ENCODE measurements at regions not wholly inside any gene's neighbourhood (a gene's known extent, or its start where the extent isn't known, plus 50 kb on each side); places are given as distances from the start of the nearest gene placed in this dataset.

GRCh38 chr1:58403894-58404293 is 142.6 kb downstream of the OMA1 start:
- 73 to 100% methylated on average over 1 of the region's 1 CpG for WGBS, 2 donors
- no peak for ATAC-seq
- intact Hi-C loops (cut with DNase I) = no loop called here

GRCh38 chr1:58402444-58402843 is 144.1 kb downstream of the OMA1 start:
- Histone ChIP-seq H3K27me3 (no peaks in the 10 kb centered on the region), H3K27ac (no peak overlapping the region), H3K36me3 (replicated peaks in 1 of 2; ENCODE audit: insufficient read depth in 1 of 2, low read depth in 2 of 2) (no peaks in the 10 kb centered on the region), H3K9me3 (no peaks in the 10 kb centered on the region), H3K4me3 (no peak overlapping the region), H3K4me1 (no peaks in the 10 kb centered on the region)
- DNase-seq = no peak
- ATAC-seq = no peak
- 73 to 76% methylated on average over 6 of the region's 6 CpGs for WGBS, 2 donors
- TF ChIP-seq CTCF (IDR thresholded peaks at IDR 0.05) (no peak), POLR2A (IDR thresholded peaks at IDR 0.05) (no peak)
- intact Hi-C loops (cut with DNase I) = no loop called here

More at GRCh38 chr1:58403894-58404293, 142.6 kb downstream of the OMA1 start:
- Histone ChIP-seq H3K4me3 (no peak overlapping the region), H3K27me3 (no peaks in the 10 kb centered on the region), H3K36me3 (replicated peaks in 1 of 2; ENCODE audit: insufficient read depth in 1 of 2, low read depth in 2 of 2) (no peaks in the 10 kb centered on the region), H3K4me1 (no peaks in the 10 kb centered on the region), H3K9me3 (no peaks in the 10 kb centered on the region), H3K27ac (no peak overlapping the region)
- no peak for TF ChIP-seq CTCF (IDR thresholded peaks at IDR 0.05)
- no peak for DNase-seq

GRCh38 chr1:58401991-58402390 is 144.5 kb downstream of the OMA1 start:
- ATAC-seq (no peak), DNase-seq (no peak)
- Histone ChIP-seq H3K36me3 (replicated peaks in 1 of 2; ENCODE audit: insufficient read depth in 1 of 2, low read depth in 2 of 2) (no peaks in the 10 kb centered on the region), H3K4me3 (no peak overlapping the region), H3K9me3 (no peaks in the 10 kb centered on the region), H3K27ac (no peak overlapping the region), H3K4me1 (no peaks in the 10 kb centered on the region), H3K27me3 (no peaks in the 10 kb centered on the region)
- 67 to 70% methylated on average over 6 of the region's 6 CpGs for WGBS, 2 donors
- TF ChIP-seq POLR2A (IDR thresholded peaks at IDR 0.05) (no peak), CTCF (IDR thresholded peaks at IDR 0.05) (no peak)
- intact Hi-C loops (cut with DNase I) = no loop called here

- intact Hi-C loops (cut with DNase I) = no loop called here
- Histone ChIP-seq H3K4me1 (no peaks in the 10 kb centered on the region), H3K27ac (no peak overlapping the region), H3K36me3 (replicated peaks in 1 of 2; ENCODE audit: insufficient read depth in 1 of 2, low read depth in 2 of 2) (no peaks in the 10 kb centered on the region), H3K9me3 (no peaks in the 10 kb centered on the region), H3K27me3 (no peaks in the 10 kb centered on the region), H3K4me3 (no peak overlapping the region)
- no peak for TF ChIP-seq POLR2A (IDR thresholded peaks at IDR 0.05)
- no peak for TF ChIP-seq CTCF (IDR thresholded peaks at IDR 0.05)
- 30 to 31% methylated on average over 3 of the region's 3 CpGs for WGBS, 2 donors
- ATAC-seq (no peak), DNase-seq (no peak)
Observed at GRCh38 chr1:58399176-58399575, 147.3 kb downstream of the OMA1 start.

GRCh38 chr1:58398714-58399113 is 147.8 kb downstream of the OMA1 start:
- H3K4me1 ChIP-seq = no peaks in the 10 kb centered on the region
- intact Hi-C loops (cut with DNase I) = no loop called here
- WGBS, 2 donors = 59 to 68% methylated on average over 1 of the region's 1 CpG
- H3K9me3 ChIP-seq = no peaks in the 10 kb centered on the region
- no peak for DNase-seq
- H3K27me3 ChIP-seq = no peaks in the 10 kb centered on the region
- no peak for ATAC-seq
- H3K36me3 ChIP-seq (replicated peaks in 1 of 2; ENCODE audit: insufficient read depth in 1 of 2, low read depth in 2 of 2) = no peaks in the 10 kb centered on the region
- H3K27ac ChIP-seq = no peak overlapping the region
- TF ChIP-seq POLR2A (IDR thresholded peaks at IDR 0.05) (no peak), CTCF (IDR thresholded peaks at IDR 0.05) (no peak)
- no peak overlapping the region for H3K4me3 ChIP-seq

All from body of pancreas (tissue), 4 donors.